GM23248 (cell line): ENCODE measurements at regions not wholly inside any gene's neighbourhood (a gene's known extent, or its start where the extent isn't known, plus 50 kb on each side); places are given as distances from the start of the nearest gene placed in this dataset.

Experiments
- DNase-seq: peaks from one replicate; pipeline ENCODE4 v3.0.0-alpha.2; 2015
- H2AFZ ChIP-seq: fragments of 200-600 bp; sonication (generic); 2 replicates; pipeline ENCODE4 v1.6.1; 2016; ENCODE audit warnings: antibody characterized with exemption
- H3F3A ChIP-seq: fragments of 200-600 bp; sonication (generic); 2 replicates; pipeline ENCODE4 v1.6.1; 2016; ENCODE audit warnings: mild to moderate bottlenecking, antibody characterized with exemption, mixed run types; ENCODE audit not compliant: insufficient read depth
- H3K27ac ChIP-seq: fragments of 200-600 bp; sonication (generic); 2 replicates; pipeline ENCODE4 v1.5.1; 2016; ENCODE audit warnings: mild to moderate bottlenecking
- H3K27me3 ChIP-seq: fragments of 200-600 bp; sonication (generic); replicated peaks from 2 replicates; pipeline ENCODE4 v1.6.1; 2016; ENCODE audit warnings: mild to moderate bottlenecking; ENCODE audit not compliant: insufficient read depth
- H3K36me3 ChIP-seq: fragments of 200-600 bp; sonication (generic); 2 replicates; pipeline ENCODE4 v1.6.1; 2016; ENCODE audit warnings: low read depth, mild to moderate bottlenecking
- H3K4me1 ChIP-seq: fragments of 200-600 bp; sonication (generic); 2 replicates; pipeline ENCODE4 v1.6.1; 2016; ENCODE audit warnings: mild to moderate bottlenecking; ENCODE audit not compliant: insufficient read depth
- H3K4me2 ChIP-seq: fragments of 200-600 bp; sonication (generic); one replicate; pipeline ENCODE4 v1.6.1; 2016; ENCODE audit warnings: mild to moderate bottlenecking; ENCODE audit not compliant: unreplicated experiment
- H3K4me3 ChIP-seq: fragments of 200-600 bp; sonication (generic); 2 replicates; pipeline ENCODE4 v1.5.1; 2016; ENCODE audit warnings: mild to moderate bottlenecking
- H3K79me2 ChIP-seq: fragments of 200-600 bp; sonication (generic); 2 replicates; pipeline ENCODE4 v1.6.1; 2016; ENCODE audit warnings: mild to moderate bottlenecking; ENCODE audit not compliant: insufficient read depth
- H3K9ac ChIP-seq: fragments of 200-600 bp; sonication (generic); 2 replicates; pipeline ENCODE4 v1.6.1; 2016; ENCODE audit warnings: mild to moderate bottlenecking
- H3K9me2 ChIP-seq: fragments of 200-600 bp; sonication (generic); 2 replicates; pipeline ENCODE4 v1.6.1; 2016; ENCODE audit warnings: mixed run types, mild to moderate bottlenecking, moderate library complexity; ENCODE audit not compliant: insufficient read depth
- H3K9me3 ChIP-seq: fragments of 200-600 bp; sonication (generic); one replicate; pipeline ENCODE4 v1.6.1; 2017; ENCODE audit warnings: low read depth
- H4K20me1 ChIP-seq: fragments of 200-600 bp; sonication (generic); 2 replicates; pipeline ENCODE4 v1.6.0; 2016; ENCODE audit not compliant: insufficient read depth
- EZH2 ChIP-seq: fragments of 200-600 bp; sonication (generic); IDR thresholded peaks from 2 replicates; pipeline ENCODE4 v1.6.1; 2018; ENCODE audit warnings: antibody characterized with exemption, mild to moderate bottlenecking; ENCODE audit not compliant: insufficient read depth, poor library complexity, severe bottlenecking
- EZH2phosphoT487 ChIP-seq: fragments of 200-600 bp; sonication (generic); IDR thresholded peaks from 2 replicates; pipeline ENCODE4 v1.6.1; 2018; ENCODE audit warnings: antibody characterized with exemption, moderate library complexity, mild to moderate bottlenecking, low read depth; ENCODE audit not compliant: insufficient read depth
- WGBS, 2 experiments: methylation state at CpG; one replicate each; pipeline ENCODE4 v1.1.6; 2015 to 2017; ENCODE audit warnings: low lambda C conversion rate in 2 of 2, low coverage in 1 of 2; ENCODE audit errors: missing lambda C conversion rate in 2 of 2; 5-methylcytosine and 5-hydroxymethylcytosine counted together
- in situ Hi-C: fragments of 300-500 bp; cut with MboI; formaldehyde crosslinking; loops from 2 replicates; pipeline ENCODE4 v1.15.0; 2020

- no peaks in the 10 kb centered on the region for H3K4me1 ChIP-seq
- no peaks in the 10 kb centered on the region for H3K79me2 ChIP-seq
- H3K4me3 ChIP-seq = no peak overlapping the region
- no peak overlapping the region for H3K4me2 ChIP-seq
- WGBS, 2 experiments = 0 to 2% methylated on average over 8 of the region's 8 CpGs
- no peaks in the 10 kb centered on the region for H3F3A ChIP-seq
- no peak overlapping the region for H2AFZ ChIP-seq
- DNase-seq = no peak
- no peak overlapping the region for H3K9ac ChIP-seq
- TF ChIP-seq EZH2 (no peak), EZH2phosphoT487 (no peak)
- H3K27me3 ChIP-seq = no peaks in the 10 kb centered on the region
- in situ Hi-C loops = no loop called here
- no peaks in the 10 kb centered on the region for H3K9me2 ChIP-seq
- no peaks in the 10 kb centered on the region for H4K20me1 ChIP-seq
- no peaks in the 10 kb centered on the region for H3K9me3 ChIP-seq
- no peak overlapping the region for H3K27ac ChIP-seq
- no peaks in the 10 kb centered on the region for H3K36me3 ChIP-seq
These were observed 278.3 kb upstream of the CCL2 start for GRCh38 chr17:33976831-33977230.

- WGBS, 2 experiments = 26 to 36% methylated on average over 10 of the region's 10 CpGs
- Histone ChIP-seq H3K27me3 (no peaks in the 10 kb centered on the region), H3K9me2 (no peaks in the 10 kb centered on the region), H3K36me3 (no peaks in the 10 kb centered on the region), H3K4me2 (no peak overlapping the region), H3K9me3 (no peaks in the 10 kb centered on the region), H3K9ac (no peak overlapping the region), H2AFZ (no peak overlapping the region), H4K20me1 (no peaks in the 10 kb centered on the region), H3K79me2 (no peaks in the 10 kb centered on the region), H3K4me3 (no peak overlapping the region), H3K4me1 (no peaks in the 10 kb centered on the region), H3K27ac (no peak overlapping the region), H3F3A (no peaks in the 10 kb centered on the region)
- DNase-seq = no peak
- TF ChIP-seq EZH2phosphoT487 = no peak
- TF ChIP-seq EZH2 = no peak
- in situ Hi-C loops = no loop called here
These were observed 277.2 kb upstream of the CCL2 start for GRCh38 chr17:33977729-33978514.

GRCh38 chr17:33978889-33979288 lies 276.2 kb upstream of the CCL2 start:
- no peak overlapping the region for H3K4me3 ChIP-seq

GRCh38 chr17:33980193-33980592 lies 274.9 kb upstream of the CCL2 start:
- WGBS, 2 experiments = 30 to 32% methylated on average over 2 of the region's 2 CpGs
- H3K9me2 ChIP-seq = no peaks in the 10 kb centered on the region
- DNase-seq = no peak
- no peaks in the 10 kb centered on the region for H3K9me3 ChIP-seq
- H3K27me3 ChIP-seq = no peaks in the 10 kb centered on the region
- H2AFZ ChIP-seq = no peak overlapping the region
- no peaks in the 10 kb centered on the region for H4K20me1 ChIP-seq
- in situ Hi-C loops = no loop called here
- no peak overlapping the region for H3K4me2 ChIP-seq
- H3K27ac ChIP-seq = no peak overlapping the region
- TF ChIP-seq EZH2 (no peak), EZH2phosphoT487 (no peak)
- H3K36me3 ChIP-seq = no peaks in the 10 kb centered on the region
- no peaks in the 10 kb centered on the region for H3F3A ChIP-seq
- no peaks in the 10 kb centered on the region for H3K79me2 ChIP-seq
- no peak overlapping the region for H3K9ac ChIP-seq
- H3K4me3 ChIP-seq = no peak overlapping the region
- no peaks in the 10 kb centered on the region for H3K4me1 ChIP-seq

More at GRCh38 chr17:33978889-33979288, 276.2 kb upstream of the CCL2 start:
- Histone ChIP-seq H3K79me2 (no peaks in the 10 kb centered on the region), H3F3A (no peaks in the 10 kb centered on the region), H3K27me3 (no peaks in the 10 kb centered on the region), H2AFZ (no peak overlapping the region), H3K9me2 (no peaks in the 10 kb centered on the region), H3K27ac (no peak overlapping the region), H4K20me1 (no peaks in the 10 kb centered on the region), H3K9me3 (no peaks in the 10 kb centered on the region), H3K4me1 (no peaks in the 10 kb centered on the region), H3K9ac (no peak overlapping the region), H3K36me3 (no peaks in the 10 kb centered on the region), H3K4me2 (no peak overlapping the region)
- in situ Hi-C loops = no loop called here
- WGBS, 2 experiments = 30 to 41% methylated on average over 5 of the region's 5 CpGs
- TF ChIP-seq EZH2 = no peak
- no peak for TF ChIP-seq EZH2phosphoT487
- no peak for DNase-seq
